Fibroblast of lung (primary cell): ENCODE measurements at regions not wholly inside any gene's neighbourhood (a gene's known extent, or its start where the extent isn't known, plus 50 kb on each side); places are given as distances from the start of the nearest gene placed in this dataset.

ENCODE experiments used
- EZH2 ChIP-seq: IDR thresholded peaks from 2 replicates; pipeline ENCODE4 v1.5.1; 2012; ENCODE audit warnings: low read length, control low read depth, mild to moderate bottlenecking; ENCODE audit errors: missing control alignments
- TF ChIP-seq, protein P1 (sequence below), 2 donors: IDR thresholded peaks in 1 of 2; conservative IDR thresholded peaks in 1 of 2; 1 replicate in 1 of 2; 2 replicates in 1 of 2; pipeline ENCODE4 v1.5.1; 2011 to 2012; ENCODE audit warnings: low read length in 2 of 2, control low read depth in 1 of 2, inconsistent platforms in 1 of 2, low read depth in 1 of 2, mild to moderate bottlenecking in 1 of 2

DNA sequence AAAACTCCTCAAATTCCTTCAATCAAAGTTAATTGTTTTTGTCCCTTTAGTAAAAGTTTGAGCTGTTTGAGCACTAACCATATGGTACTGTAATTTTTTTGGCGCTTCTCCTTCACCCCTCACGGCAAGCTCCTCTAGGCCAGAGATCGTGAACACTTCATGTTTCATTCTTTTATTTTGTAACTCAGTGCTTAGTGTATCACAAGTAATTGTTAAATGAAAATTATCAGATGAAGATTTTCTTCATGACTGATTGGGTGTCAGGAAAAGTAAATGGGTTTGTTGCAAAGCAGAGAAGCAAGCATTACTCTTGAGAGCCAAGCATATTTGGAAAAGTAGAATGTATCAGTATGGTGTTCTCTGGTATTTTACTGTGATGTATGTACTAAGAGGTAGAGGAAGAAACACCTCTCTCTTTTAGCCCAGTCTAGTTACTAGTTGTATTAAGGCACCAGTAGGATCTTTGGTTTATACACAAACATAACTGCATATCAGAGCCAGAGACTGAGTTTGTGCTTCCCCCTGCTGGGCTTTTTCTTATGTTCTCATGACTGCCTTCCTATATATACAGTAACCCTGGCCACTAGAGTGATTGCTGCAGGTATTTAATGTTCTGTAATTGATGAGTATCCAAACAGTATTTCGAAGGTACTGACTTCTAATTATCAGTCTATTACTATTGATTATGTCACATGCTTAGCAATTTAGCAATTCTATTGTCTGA, 202.3 kb upstream of the KLHL1 start:
- TF ChIP-seq, protein P1, sequence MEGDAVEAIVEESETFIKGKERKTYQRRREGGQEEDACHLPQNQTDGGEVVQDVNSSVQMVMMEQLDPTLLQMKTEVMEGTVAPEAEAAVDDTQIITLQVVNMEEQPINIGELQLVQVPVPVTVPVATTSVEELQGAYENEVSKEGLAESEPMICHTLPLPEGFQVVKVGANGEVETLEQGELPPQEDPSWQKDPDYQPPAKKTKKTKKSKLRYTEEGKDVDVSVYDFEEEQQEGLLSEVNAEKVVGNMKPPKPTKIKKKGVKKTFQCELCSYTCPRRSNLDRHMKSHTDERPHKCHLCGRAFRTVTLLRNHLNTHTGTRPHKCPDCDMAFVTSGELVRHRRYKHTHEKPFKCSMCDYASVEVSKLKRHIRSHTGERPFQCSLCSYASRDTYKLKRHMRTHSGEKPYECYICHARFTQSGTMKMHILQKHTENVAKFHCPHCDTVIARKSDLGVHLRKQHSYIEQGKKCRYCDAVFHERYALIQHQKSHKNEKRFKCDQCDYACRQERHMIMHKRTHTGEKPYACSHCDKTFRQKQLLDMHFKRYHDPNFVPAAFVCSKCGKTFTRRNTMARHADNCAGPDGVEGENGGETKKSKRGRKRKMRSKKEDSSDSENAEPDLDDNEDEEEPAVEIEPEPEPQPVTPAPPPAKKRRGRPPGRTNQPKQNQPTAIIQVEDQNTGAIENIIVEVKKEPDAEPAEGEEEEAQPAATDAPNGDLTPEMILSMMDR (conservative IDR thresholded peaks at IDR 0.05 in 1 of 2, IDR thresholded peaks at IDR 0.05 in 1 of 2; ENCODE audit: low read depth in 1 of 2, low read length in 2 of 2), result no peak
- TF ChIP-seq EZH2, result no peak
